Testis (tissue), 2 donors: ENCODE measurements at regions not wholly inside any gene's neighbourhood (a gene's known extent, or its start where the extent isn't known, plus 50 kb on each side); places are given as distances from the start of the nearest gene placed in this dataset.

ENCODE experiments used
- CTCF ChIP-seq, 3 experiments: fragments of 450-650 bp in 2 of 3; fragments of 200-600 bp in 1 of 3; sonication (generic) in 1 of 3; IDR thresholded peaks; one replicate each; pipeline ENCODE4 v1.5.1; 2016 to 2019; ENCODE audit warnings: antibody characterized with exemption in 3 of 3, mild to moderate bottlenecking in 2 of 3, moderate library complexity in 1 of 3
- POLR2A ChIP-seq: fragments of 450-650 bp; IDR thresholded peaks from one replicate; pipeline ENCODE4 v1.6.1; 2017; ENCODE audit warnings: antibody characterized with exemption, mild to moderate bottlenecking, moderate library complexity

GRCh38 chr15:95549168-95549738 lies 781.2 kb upstream of the NR2F2 start:
- TF ChIP-seq CTCF (IDR thresholded peaks at IDR 0.05) (no peak), POLR2A (no peak)
